H9 (cell line): ENCODE measurements at regions not wholly inside any gene's neighbourhood (a gene's known extent, or its start where the extent isn't known, plus 50 kb on each side); places are given as distances from the start of the nearest gene placed in this dataset.

Experiments
- DNase-seq: peaks from one replicate; pipeline ENCODE4 v3.0.0-alpha.2; 2017
- H2AFZ ChIP-seq: one replicate; pipeline ENCODE4 v1.6.1; 2013; ENCODE audit warnings: mild to moderate bottlenecking, low read length, control low read depth, moderate library complexity
- H2AK5ac ChIP-seq: 2 replicates; pipeline ENCODE4 v1.6.1; 2013; ENCODE audit warnings: low read length, control low read depth, mixed read lengths; ENCODE audit not compliant: insufficient read length
- H2BK120ac ChIP-seq: one replicate; pipeline ENCODE4 v1.6.1; 2013; ENCODE audit warnings: low read depth, mild to moderate bottlenecking, low read length, control low read depth, inconsistent platforms; ENCODE audit not compliant: poor library complexity, severe bottlenecking
- H2BK12ac ChIP-seq: 2 replicates; pipeline ENCODE4 v1.6.1; 2013; ENCODE audit warnings: low read length, control low read depth, mixed read lengths, low read depth; ENCODE audit not compliant: insufficient read length
- H2BK15ac ChIP-seq: 2 replicates; pipeline ENCODE4 v1.6.1; 2013; ENCODE audit warnings: low read depth, low read length, control low read depth
- H2BK20ac ChIP-seq: one replicate; pipeline ENCODE4 v1.6.1; 2013; ENCODE audit warnings: low read depth, mild to moderate bottlenecking, low read length, control low read depth, inconsistent platforms; ENCODE audit not compliant: poor library complexity, severe bottlenecking
- H2BK5ac ChIP-seq: 2 replicates; pipeline ENCODE4 v1.6.1; 2013; ENCODE audit warnings: low read length, control low read depth, mixed read lengths; ENCODE audit not compliant: insufficient read length
- H3K14ac ChIP-seq: 2 replicates; pipeline ENCODE4 v1.6.1; 2013; ENCODE audit warnings: low read length, control low read depth; ENCODE audit not compliant: insufficient read depth
- H3K18ac ChIP-seq: 2 replicates; pipeline ENCODE4 v1.6.1; 2013; ENCODE audit warnings: low read depth, mild to moderate bottlenecking, mixed read lengths, low read length, control low read depth; ENCODE audit not compliant: insufficient read length
- H3K23ac ChIP-seq: 2 replicates; pipeline ENCODE4 v1.6.1; 2013; ENCODE audit warnings: low read length, control low read depth, mixed read lengths, low read depth; ENCODE audit not compliant: insufficient read length
- H3K23me2 ChIP-seq: 2 replicates; pipeline ENCODE4 v1.6.1; 2013; ENCODE audit warnings: low read depth, mild to moderate bottlenecking, mixed read lengths, low read length, control low read depth; ENCODE audit not compliant: insufficient read length, poor library complexity, severe bottlenecking
- H3K27ac ChIP-seq: 2 replicates; pipeline ENCODE4 v1.5.1; 2013; ENCODE audit warnings: low read length, control low read depth, mixed read lengths, low read depth; ENCODE audit not compliant: insufficient read length
- H3K27me3 ChIP-seq: 2 replicates; pipeline ENCODE4 v1.6.1; 2013; ENCODE audit warnings: low read length, control low read depth, inconsistent platforms; ENCODE audit not compliant: insufficient read depth
- H3K4ac ChIP-seq: 2 replicates; pipeline ENCODE4 v1.6.1; 2013; ENCODE audit warnings: low read depth, mild to moderate bottlenecking, control low read depth, inconsistent platforms, low read length, moderate library complexity
- H3K4me1 ChIP-seq: 2 replicates; pipeline ENCODE4 v1.6.1; 2013; ENCODE audit warnings: low read length, control low read depth, inconsistent platforms; ENCODE audit not compliant: insufficient read depth
- H3K4me2 ChIP-seq: 2 replicates; pipeline ENCODE4 v1.6.1; 2013; ENCODE audit warnings: low read length, control low read depth, mixed read lengths; ENCODE audit not compliant: insufficient read length, insufficient read depth
- H3K56ac ChIP-seq: 2 replicates; pipeline ENCODE4 v1.6.1; 2013; ENCODE audit warnings: low read depth, mild to moderate bottlenecking, mixed read lengths, low read length, control low read depth; ENCODE audit not compliant: insufficient read length
- H3K79me1 ChIP-seq: 2 replicates; pipeline ENCODE4 v1.6.1; 2013; ENCODE audit warnings: low read depth, mild to moderate bottlenecking, moderate library complexity, low read length, control low read depth, inconsistent platforms; ENCODE audit not compliant: insufficient read depth, poor library complexity, severe bottlenecking
- H3K79me2 ChIP-seq: 2 replicates; pipeline ENCODE4 v1.6.1; 2013; ENCODE audit warnings: low read length, control low read depth, inconsistent platforms; ENCODE audit not compliant: insufficient read depth
- H3K9ac ChIP-seq: 2 replicates; pipeline ENCODE4 v1.6.1; 2013; ENCODE audit warnings: low read length, control low read depth, mixed read lengths; ENCODE audit not compliant: insufficient read length; ENCODE audit errors: extremely low read depth
- H3K9me3 ChIP-seq: one replicate; pipeline ENCODE4 v1.6.1; 2013; ENCODE audit warnings: low read depth, low read length, inconsistent platforms; ENCODE audit not compliant: control insufficient read depth
- H3T11ph ChIP-seq: one replicate; pipeline ENCODE4 v1.6.1; 2013; ENCODE audit warnings: mild to moderate bottlenecking, low read length, control low read depth, inconsistent platforms
- H4K20me1 ChIP-seq: one replicate; pipeline ENCODE4 v1.6.1; 2013; ENCODE audit not compliant: control insufficient read depth, insufficient read length, insufficient read depth
- H4K5ac ChIP-seq: 2 replicates; pipeline ENCODE4 v1.6.1; 2013; ENCODE audit warnings: low read depth, mild to moderate bottlenecking, mixed read lengths, low read length, control low read depth; ENCODE audit not compliant: insufficient read length
- H4K8ac ChIP-seq: replicated peaks from 2 replicates; pipeline ENCODE4 v1.6.1; 2013; ENCODE audit warnings: low read length, control low read depth, mixed read lengths, low read depth; ENCODE audit not compliant: insufficient read length
- H4K91ac ChIP-seq: 2 replicates; pipeline ENCODE4 v1.6.1; 2013; ENCODE audit warnings: low read depth, mild to moderate bottlenecking, moderate library complexity, mixed read lengths, low read length, control low read depth; ENCODE audit not compliant: insufficient read length
- H3K27ac Mint-ChIP-seq, 3 experiments: 2 replicates in 2 of 3; 3 replicates in 1 of 3; pipeline ENCODE4 v1.8.0; 2020 to 2021; ENCODE audit warnings: mixed read lengths in 3 of 3, mild to moderate bottlenecking in 1 of 3, moderate library complexity in 1 of 3
- H3K27me3 Mint-ChIP-seq: 2 replicates; pipeline ENCODE4 v1.8.0; 2021; ENCODE audit warnings: low read depth, mild to moderate bottlenecking, moderate library complexity, mixed read lengths
- H3K36me3 Mint-ChIP-seq, 3 experiments: 2 replicates in 2 of 3; 3 replicates in 1 of 3; pipeline ENCODE4 v1.8.0; 2020 to 2021; ENCODE audit warnings: low read depth in 3 of 3, mixed read lengths in 3 of 3; ENCODE audit not compliant: insufficient read depth in 1 of 3
- H3K4me1 Mint-ChIP-seq, 2 experiments: 2 replicates each; pipeline ENCODE4 v1.8.0; 2020; ENCODE audit warnings: mixed read lengths in 2 of 2
- H3K4me3 Mint-ChIP-seq, 2 experiments: 2 replicates in 1 of 2; 3 replicates in 1 of 2; pipeline ENCODE4 v1.8.0; 2020 to 2021; ENCODE audit warnings: mild to moderate bottlenecking in 2 of 2, mixed read lengths in 2 of 2, moderate library complexity in 1 of 2
- H3K9me3 Mint-ChIP-seq, 2 experiments: 2 replicates in 1 of 2; 3 replicates in 1 of 2; pipeline ENCODE4 v1.8.0; 2020; ENCODE audit warnings: mild to moderate bottlenecking in 2 of 2, mixed read lengths in 2 of 2, moderate library complexity in 1 of 2
- CTCF ChIP-seq: fragments of 200-600 bp; sonication (generic); conservative IDR thresholded peaks from 3 replicates; pipeline ENCODE4 v1.8.0; 2021; ENCODE audit warnings: antibody characterized with exemption, mild to moderate bottlenecking
- WGBS: extraction: QIAGEN DNeasy Blood & Tissue Kit; methylation state at CpG from one replicate; pipeline ENCODE4 v1.1.7; 2013; ENCODE audit warnings: missing lambda C conversion rate, low lambda C conversion rate, mixed read lengths; ENCODE audit not compliant: insufficient read length; ENCODE audit errors: extremely low coverage; 5-methylcytosine and 5-hydroxymethylcytosine counted together

GRCh38 chr5:158022393-158022792 is 163.4 kb upstream of the CLINT1 start:
- no CpG with 5 or more reads among the region's 3 CpGs for WGBS
- Histone ChIP-seq H3K79me1 (no peaks in the 10 kb centered on the region), H3K4me1 (peaks cover 3% of the 10 kb centered on the region; the same call in 1 of the 2 replicates), H3K27me3 (no peaks in the 10 kb centered on the region), H2BK5ac (no peak overlapping the region), H2BK120ac (no peak overlapping the region), H3K23me2 (no peaks in the 10 kb centered on the region), H3K23ac (no peak overlapping the region), H2BK12ac (no peak overlapping the region), H3K9ac (no peak overlapping the region), H3K79me2 (no peaks in the 10 kb centered on the region), H2AFZ (no peak overlapping the region), H3K27ac (no peak overlapping the region), H3K14ac (no peak overlapping the region), H2BK20ac (no peak overlapping the region), H2BK15ac (no peak overlapping the region), H3K9me3 (no peaks in the 10 kb centered on the region), H3T11ph (no peak overlapping the region), H3K56ac (no peak overlapping the region), H3K4ac (no peak overlapping the region), H4K8ac (no peak overlapping the region), H3K18ac (no peak overlapping the region), H3K4me2 (no peak overlapping the region), H4K91ac (no peak overlapping the region), H4K5ac (no peak overlapping the region), H4K20me1 (no peaks in the 10 kb centered on the region), H2AK5ac (no peak overlapping the region)
- Mint-ChIP-seq H3K4me3 (no peak overlapping the region), H3K4me1 (peaks cover 21 to 24% of the 10 kb centered on the region in 2 experiments), H3K36me3 (no peaks in the 10 kb centered on the region; a peak in 1 of 7 replicates), H3K9me3 (no peaks in the 10 kb centered on the region), H3K27ac (no peak overlapping the region), H3K27me3 (no peaks in the 10 kb centered on the region)
- DNase-seq, result no peak
- TF ChIP-seq CTCF, result no peak
